PC-9 (cell line): ENCODE measurements at regions not wholly inside any gene's neighbourhood (a gene's known extent, or its start where the extent isn't known, plus 50 kb on each side); places are given as distances from the start of the nearest gene placed in this dataset.

Source experiments
- CTCF ChIP-seq: fragments of 200-600 bp; sonication (generic); conservative IDR thresholded peaks from 2 replicates; pipeline ENCODE4 v1.6.1; 2017; ENCODE audit warnings: mixed run types, antibody characterized with exemption, mild to moderate bottlenecking, moderate library complexity
- EZH2 ChIP-seq: fragments of 200-600 bp; sonication (generic); IDR thresholded peaks from 2 replicates; pipeline ENCODE4 v1.8.0; 2017; ENCODE audit warnings: antibody characterized with exemption, low read depth

GRCh38 chr14:65278589-65278988 is 133.9 kb upstream of the FUT8 start:
- TF ChIP-seq CTCF = no peak
- TF ChIP-seq EZH2 = no peak
